Effector memory CD8-positive, alpha-beta T cell (primary cell): ENCODE measurements at regions not wholly inside any gene's neighbourhood (a gene's known extent, or its start where the extent isn't known, plus 50 kb on each side); places are given as distances from the start of the nearest gene placed in this dataset.

Source experiments
- ATAC-seq: fragments of 150-1000 bp; cut with Tn5 transposase; replicated peaks from 2 replicates; pipeline ENCODE4 v1.10.0; 2021; ENCODE audit warnings: mild to moderate bottlenecking, moderate library complexity
- DNase-seq, 3 experiments: peaks; one replicate each; pipeline ENCODE4 v3.0.0; 2021
- H3K27ac Mint-ChIP-seq, 2 donors: one replicate each; pipeline ENCODE4 v1.8.0; 2022; ENCODE audit warnings: mild to moderate bottlenecking in 2 of 2, mixed read lengths in 2 of 2, moderate library complexity in 2 of 2
- H3K27me3 Mint-ChIP-seq, 2 donors: one replicate each; pipeline ENCODE4 v1.8.0; 2022; ENCODE audit warnings: mixed read lengths in 2 of 2
- H3K36me3 Mint-ChIP-seq: one replicate; pipeline ENCODE4 v1.8.0; 2022; ENCODE audit warnings: mild to moderate bottlenecking, moderate library complexity, mixed read lengths; ENCODE audit not compliant: insufficient read depth
- H3K4me1 Mint-ChIP-seq, 2 donors: one replicate each; pipeline ENCODE4 v1.8.0; 2022; ENCODE audit warnings: low read depth in 2 of 2, mixed read lengths in 2 of 2
- H3K4me3 Mint-ChIP-seq, 2 donors: one replicate each; pipeline ENCODE4 v1.8.0; 2022; ENCODE audit warnings: mild to moderate bottlenecking in 2 of 2, mixed read lengths in 2 of 2, moderate library complexity in 2 of 2
- H3K9me3 Mint-ChIP-seq, 2 donors: one replicate each; pipeline ENCODE4 v1.8.0; 2022; ENCODE audit warnings: mixed read lengths in 2 of 2

DNA sequence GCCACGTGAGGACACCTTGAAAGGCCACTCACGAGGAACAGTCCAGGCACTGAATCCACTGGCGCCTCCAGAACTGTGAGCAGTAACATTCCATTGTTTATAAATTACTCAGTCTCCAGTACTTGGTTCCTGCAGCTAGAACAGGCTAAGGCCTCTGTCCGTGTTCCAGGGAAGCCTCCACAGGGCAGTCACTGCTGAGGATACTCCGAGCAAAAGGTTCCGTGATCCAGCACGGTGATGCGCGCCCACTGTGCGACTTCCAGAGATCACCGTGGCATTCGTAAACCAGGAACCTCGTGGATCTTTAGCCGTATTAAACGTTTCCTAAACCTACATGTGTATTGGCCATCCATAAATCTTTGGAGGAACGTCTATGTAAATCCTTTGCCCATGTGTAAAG, 51.5 kb upstream of the SALL3 start:
- no peaks in the 10 kb centered on the region for H3K4me1 Mint-ChIP-seq

DNA sequence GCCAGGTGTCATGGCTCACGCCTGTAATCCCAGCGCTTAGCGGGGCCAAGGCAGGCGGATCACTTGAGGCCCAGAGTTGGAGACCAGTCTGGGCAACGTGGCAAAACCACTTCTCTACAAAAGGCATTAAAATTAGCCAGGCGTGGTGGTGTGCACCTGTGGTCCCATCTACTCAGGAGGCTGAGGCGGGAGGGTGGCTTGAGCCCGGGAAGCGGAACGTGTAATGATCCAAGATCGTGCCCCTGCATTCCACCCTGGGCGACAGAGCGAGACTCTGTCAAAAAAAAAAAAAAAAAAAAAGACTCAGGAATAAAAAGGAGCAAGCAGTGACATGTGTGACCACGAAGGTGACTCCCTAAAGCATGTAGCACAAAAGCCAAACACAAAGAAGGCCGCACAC, 50.1 kb upstream of the SALL3 start:
- ATAC-seq (no peak), DNase-seq (no peak)
- Mint-ChIP-seq H3K9me3 (no peaks in the 10 kb centered on the region), H3K36me3 (no peaks in the 10 kb centered on the region), H3K4me1 (no peaks in the 10 kb centered on the region), H3K27me3 (peaks cover 0 to 15% of the 10 kb centered on the region in 2 donors), H3K27ac (no peak overlapping the region), H3K4me3 (no peak overlapping the region)

More for the DNA sequence above, 51.5 kb upstream of the SALL3 start:
- ATAC-seq (no peak), DNase-seq (no peak)
- Mint-ChIP-seq H3K27me3 (peaks cover 0 to 6% of the 10 kb centered on the region in 2 donors), H3K36me3 (no peaks in the 10 kb centered on the region), H3K27ac (no peak overlapping the region), H3K4me3 (no peak overlapping the region), H3K9me3 (no peaks in the 10 kb centered on the region)
